ENCODE measurements at regions not wholly inside any gene's neighbourhood (a gene's known extent, or its start where the extent isn't known, plus 50 kb on each side); places are given as distances from the start of the nearest gene placed in this dataset.
"Not testable (repeated sequence)": the region's sequence is repeated elsewhere in the genome, so short reads cannot be mapped to it uniquely, and the experiment has no call there.

GRCh38 chr2:175769200-175769599 is 232.9 kb downstream of the LNPK start:
- no peak for DNase-seq

GRCh38 chr2:175766880-175767279 is 235.2 kb downstream of the LNPK start:
- DNase-seq, result no peak

GRCh38 chr2:175755656-175756386 is 246.2 kb downstream of the LNPK start:
- no peak for DNase-seq

- DNase-seq, result no peak
Measured at GRCh38 chr2:175755169-175755568, 246.9 kb downstream of the LNPK start.

- DNase-seq, result no peak
Measured at GRCh38 chr2:175750195-175750594, 251.9 kb downstream of the LNPK start.

GRCh38 chr2:175745911-175746310 is 256.2 kb downstream of the LNPK start:
- no peak for DNase-seq

GRCh38 chr2:175744000-175744399 is 258.1 kb downstream of the LNPK start:
- no peak for DNase-seq

GRCh38 chr2:175743011-175743410 is 259.1 kb downstream of the LNPK start:
- DNase-seq, result no peak

GRCh38 chr2:175742367-175742766 is 259.7 kb downstream of the LNPK start:
- DNase-seq, result no peak

- no peak for DNase-seq
Measured at GRCh38 chr2:175741164-175741563, 260.9 kb downstream of the LNPK start.

- DNase-seq, result no peak
Measured at GRCh38 chr2:175737722-175738361, 264.2 kb downstream of the LNPK start.

- DNase-seq, result no peak
Measured at GRCh38 chr2:175734686-175735085, 267.4 kb downstream of the LNPK start.

GRCh38 chr2:175732531-175732930 is 269.5 kb downstream of the LNPK start:
- DNase-seq, result no peak

- DNase-seq, result no peak
Measured at GRCh38 chr2:175730050-175730449, 272.0 kb downstream of the LNPK start.

- no peak for DNase-seq
Measured at GRCh38 chr2:175729049-175729706, 272.9 kb downstream of the LNPK start.

- no peak for DNase-seq
Measured at GRCh38 chr2:175728032-175728431, 274.0 kb downstream of the LNPK start.

- DNase-seq, result no peak
Measured at GRCh38 chr2:175726223-175726622, 275.8 kb downstream of the LNPK start.

GRCh38 chr2:175709248-175709647 is 292.8 kb downstream of the LNPK start:
- DNase-seq, result no peak

GRCh38 chr2:175707322-175707721 is 294.7 kb downstream of the LNPK start:
- no peak for DNase-seq

GRCh38 chr2:175704568-175704967 is 297.5 kb downstream of the LNPK start:
- not testable (repeated sequence) for DNase-seq

- peak in 4 of 56 donors; percentile 0 to 23 (median 10) for DNase-seq
Measured at GRCh38 chr2:175698061-175698460, 304.0 kb downstream of the LNPK start.

GRCh38 chr2:175690113-175690837 is 311.8 kb downstream of the LNPK start:
- peak in 9 of 56 donors; percentile 0 to 64 (median 2) for DNase-seq
